HCT116 (cell line): ENCODE measurements at regions not wholly inside any gene's neighbourhood (a gene's known extent, or its start where the extent isn't known, plus 50 kb on each side); places are given as distances from the start of the nearest gene placed in this dataset.

Experiments used
- ATAC-seq: fragments of 200-7000 bp; cut with Tn5 transposase; 2 replicates; pipeline ENCODE4 v1.9.1; 2020; ENCODE audit warnings: mild to moderate bottlenecking, moderate library complexity
- BruUV-seq: library from RNA; stranded (reverse); fragments of 400-500 nt; replicated peaks from 2 replicates; lab custom pipeline; 2021; lab: Mats Ljungman, UMichigan
- CTCF ChIA-PET: fragments of 300-600 bp; sonication (Branson Sonifier 250); formaldehyde crosslinking; loops from one replicate; lab custom pipeline; 2021; ENCODE audit warnings: antibody characterized with exemption; lab: Charles Lee
- POLR2A ChIA-PET: fragments of 300-600, 350-600 bp; sonication (Branson Sonifier 250); formaldehyde crosslinking; loops from one replicate; lab custom pipeline; 2021; ENCODE audit warnings: antibody characterized with exemption; lab: Charles Lee
- RAD21 ChIA-PET, 2 experiments: fragments of 300-600 bp; sonication (Branson Sonifier 250); formaldehyde crosslinking; loops; one replicate each; lab custom pipeline; 2023; ENCODE audit warnings: low total read pairs in 2 of 2; ENCODE audit not compliant: uncharacterized antibody in 2 of 2, unreplicated experiment in 2 of 2, low non-redundant PET in 1 of 2; lab: Charles Lee
- DNase-seq: peaks from one replicate; pipeline ENCODE4 v3.0.0-alpha.2; 2010; ENCODE audit warnings: low read depth, low spot score
- H2AFZ ChIP-seq: fragments of 200-600 bp; shearing (Covaris generic), sonication (generic); 2 replicates; pipeline ENCODE4 v1.6.1; 2017; ENCODE audit warnings: low read depth, mixed run types, mixed read lengths, antibody characterized with exemption, low read length; ENCODE audit not compliant: poor library complexity, severe bottlenecking
- H3K27ac ChIP-seq: 2 replicates; pipeline ENCODE4 v1.5.1; 2012; ENCODE audit warnings: low read depth, low read length
- H3K27me3 ChIP-seq: fragments of 200-600 bp; sonication (generic); 2 replicates; pipeline ENCODE4 v1.6.1; 2016; ENCODE audit warnings: mixed run types, low read length, mixed read lengths; ENCODE audit not compliant: insufficient read depth
- H3K36me3 ChIP-seq, 2 experiments: fragments of 200-500 bp in 1 of 2; fragments of 200-600 bp in 1 of 2; sonication (Bioruptor generic) in 1 of 2; sonication (generic) in 1 of 2; 2 replicates each; pipeline versions ENCODE4 v1.5.1 to v1.6.1; 2014 to 2016; ENCODE audit warnings: low read length in 2 of 2, inconsistent platforms in 1 of 2, mixed read lengths in 1 of 2, mixed run types in 1 of 2; ENCODE audit not compliant: insufficient read depth in 2 of 2, control insufficient read depth in 1 of 2
- H3K4me1 ChIP-seq, 2 experiments: fragments of 200-600 bp in 1 of 2; sonication (generic) in 1 of 2; 2 replicates each; pipeline versions ENCODE4 v1.5.1 to v1.6.1; 2012 to 2017; ENCODE audit warnings: low read length in 2 of 2, inconsistent platforms in 1 of 2, mild to moderate bottlenecking in 1 of 2, mixed read lengths in 1 of 2, mixed run types in 1 of 2, moderate library complexity in 1 of 2; ENCODE audit not compliant: insufficient read depth in 2 of 2, control insufficient read depth in 1 of 2
- H3K4me2 ChIP-seq: fragments of 200-600 bp; sonication (generic); 2 replicates; pipeline ENCODE4 v1.6.1; 2017; ENCODE audit warnings: mixed run types, low read length, mixed read lengths
- H3K4me3 ChIP-seq, 2 experiments: fragments of 200-600 bp in 1 of 2; sonication (generic) in 1 of 2; replicated peaks in 1 of 2; 2 replicates each; pipeline ENCODE4 v1.5.1; 2011 to 2016; ENCODE audit warnings: low read length in 2 of 2, control low read depth in 1 of 2, low read depth in 1 of 2, mild to moderate bottlenecking in 1 of 2, mixed read lengths in 1 of 2, mixed run types in 1 of 2
- H3K79me2 ChIP-seq: fragments of 200-600 bp; sonication (generic); 2 replicates; pipeline ENCODE4 v1.6.1; 2017; ENCODE audit warnings: mild to moderate bottlenecking, mixed run types, low read length, moderate library complexity, mixed read lengths; ENCODE audit not compliant: insufficient read depth
- H3K9ac ChIP-seq: fragments of 200-600 bp; sonication (generic); 2 replicates; pipeline ENCODE4 v1.6.1; 2016; ENCODE audit warnings: low read length, mixed read lengths
- H3K9me2 ChIP-seq: fragments of 200-600 bp; sonication (generic), shearing (Covaris generic); 2 replicates; pipeline ENCODE4 v1.6.1; 2017; ENCODE audit warnings: mixed run types, mild to moderate bottlenecking, moderate library complexity; ENCODE audit not compliant: insufficient read depth
- H3K9me3 ChIP-seq, 2 experiments: fragments of 200-500 bp in 1 of 2; fragments of 200-600 bp in 1 of 2; sonication (Bioruptor generic) in 1 of 2; sonication (generic) in 1 of 2; 2 replicates each; pipeline ENCODE4 v1.6.1; 2014 to 2017; ENCODE audit warnings: low read length in 2 of 2, mixed read lengths in 2 of 2, inconsistent platforms in 1 of 2, low read depth in 1 of 2, mild to moderate bottlenecking in 1 of 2, mixed run types in 1 of 2, moderate library complexity in 1 of 2; ENCODE audit not compliant: control insufficient read depth in 1 of 2, insufficient read depth in 1 of 2
- H4K20me1 ChIP-seq: fragments of 200-600 bp; sonication (generic), shearing (Covaris generic); 2 replicates; pipeline ENCODE4 v1.6.1; 2017; ENCODE audit warnings: mixed run types, mild to moderate bottlenecking, moderate library complexity; ENCODE audit not compliant: insufficient read depth
- ATF3 ChIP-seq: IDR thresholded peaks from 2 replicates; pipeline ENCODE4 v1.6.1; 2012
- CBX3 ChIP-seq: IDR thresholded peaks from 2 replicates; pipeline ENCODE4 v1.6.1; 2012; ENCODE audit warnings: low read depth
- CEBPB ChIP-seq: IDR thresholded peaks from 2 replicates; pipeline ENCODE4 v1.6.1; 2012; ENCODE audit warnings: low read depth
- ELF1 ChIP-seq: IDR thresholded peaks from 2 replicates; pipeline ENCODE4 v1.6.1; 2012; ENCODE audit warnings: low read depth, borderline replicate concordance
- EZH2phosphoT487 ChIP-seq: fragments of 200-600 bp; IDR thresholded peaks from 2 replicates; pipeline ENCODE4 v1.6.1; 2018; ENCODE audit warnings: antibody characterized with exemption, borderline replicate concordance
- FOSL1 ChIP-seq: IDR thresholded peaks from 2 replicates; pipeline ENCODE4 v1.6.1; 2012; ENCODE audit warnings: low read depth
- JUND ChIP-seq: IDR thresholded peaks from 2 replicates; pipeline ENCODE4 v1.6.1; 2012
- POLR2A ChIP-seq: IDR thresholded peaks from 2 replicates; pipeline ENCODE4 v1.7.0; 2011; ENCODE audit warnings: borderline replicate concordance; ENCODE audit not compliant: insufficient read depth, insufficient read length; ENCODE audit errors: extremely low read depth
- POLR2AphosphoS5 ChIP-seq: IDR thresholded peaks from 2 replicates; pipeline ENCODE4 v1.6.1; 2011; ENCODE audit warnings: mild to moderate bottlenecking, low read depth, low read length, moderate library complexity
- RAD21 ChIP-seq: IDR thresholded peaks from 2 replicates; pipeline ENCODE4 v1.6.1; 2012; ENCODE audit warnings: low read depth, mild to moderate bottlenecking
- REST ChIP-seq: IDR thresholded peaks from 2 replicates; pipeline ENCODE4 v1.6.1; 2012; ENCODE audit warnings: low read depth
- TCF7L2 ChIP-seq: IDR thresholded peaks from 2 replicates; pipeline ENCODE4 v1.7.0; 2011; ENCODE audit warnings: borderline replicate concordance, inconsistent platforms; ENCODE audit not compliant: insufficient read depth, insufficient read length; ENCODE audit errors: extremely low read depth
- ZBTB33 ChIP-seq: IDR thresholded peaks from 2 replicates; pipeline ENCODE4 v1.6.1; 2011; ENCODE audit warnings: mild to moderate bottlenecking, low read length, moderate library complexity; ENCODE audit not compliant: insufficient replicate concordance; ENCODE audit errors: extremely low read depth
- ZFX ChIP-seq: fragments of 450-650 bp; IDR thresholded peaks from 2 replicates; pipeline ENCODE4 v1.6.1; 2017
- ZNF274 ChIP-seq: fragments of 200-500 bp; sonication (Bioruptor generic); IDR thresholded peaks from 2 replicates; pipeline ENCODE4 v1.6.1; 2014; ENCODE audit warnings: mild to moderate bottlenecking, low read depth, low read length, inconsistent platforms
- intact Hi-C: fragments of 100-400 bp; cut with micrococcal nuclease; formaldehyde crosslinking; loops from 2 replicates; pipeline ENCODE4 v1.10.0; 2022

- H3K4me1 ChIP-seq, result peaks cover 85 to 99% of the 10 kb centered on the region in 2 experiments
- no TSS peak for BruUV-seq
- no peak overlapping the region for H2AFZ ChIP-seq
- peak overlapping the region; percentile 81 for H3K27ac ChIP-seq
- no peaks in the 10 kb centered on the region for H4K20me1 ChIP-seq
- CTCF ChIA-PET, result no interaction called here
- RAD21 ChIA-PET, result no interaction called here
- peak overlapping the region; percentile 51 for H3K9ac ChIP-seq
- intact Hi-C loops, result no loop called here
- peak overlapping the region in 1 of 2 experiments; percentile 42; a peak in 2 of 4 replicates for H3K4me3 ChIP-seq
- no peaks in the 10 kb centered on the region for H3K9me2 ChIP-seq
- no peaks in the 10 kb centered on the region for H3K36me3 ChIP-seq
- DNase-seq, result peak; percentile 82
- peak; percentile 97 for TF ChIP-seq TCF7L2
- TF ChIP-seq FOSL1, result no peak
- TF ChIP-seq, all 23 proteins: peak for 1
- POLR2A ChIA-PET, result no interaction called here
- Histone ChIP-seq H3K27me3 (no peaks in the 10 kb centered on the region), H3K79me2 (peaks cover 14% of the 10 kb centered on the region), H3K4me2 (peak overlapping the region; percentile 73), H3K9me3 (no peaks in the 10 kb centered on the region)
- ATAC-seq, result peak; percentile 19
Observed at GRCh38 chr4:186825069-186825468, 101.4 kb upstream of the FAT1 start.

- ChIA-PET RAD21 (no interaction called here), CTCF (no interaction called here), POLR2A (no interaction called here)
- BruUV-seq, result no TSS peak
- peak overlapping the region; percentile 53 for H3K9ac ChIP-seq
- intact Hi-C loops, result no loop called here
- peak overlapping the region in 1 of 2 experiments; percentile 43; a peak in 2 of 4 replicates for H3K4me3 ChIP-seq
- H3K79me2 ChIP-seq, result peaks cover 14% of the 10 kb centered on the region
- H3K9me3 ChIP-seq, result no peaks in the 10 kb centered on the region
- TF ChIP-seq ELF1 (no peak), ATF3 (no peak), ZBTB33 (no peak), ZFX (no peak), POLR2AphosphoS5 (no peak), EZH2phosphoT487 (no peak), CEBPB (no peak), JUND (no peak), ZNF274 (no peak), POLR2A (no peak), TCF7L2 (no peak), REST (no peak), RAD21 (no peak), CBX3 (no peak)
- DNase-seq (no peak), ATAC-seq (no peak)
- no peaks in the 10 kb centered on the region for H3K36me3 ChIP-seq
- H4K20me1 ChIP-seq, result no peaks in the 10 kb centered on the region
- H3K4me2 ChIP-seq, result peak overlapping the region; percentile 73
- H3K27me3 ChIP-seq, result no peaks in the 10 kb centered on the region
- H2AFZ ChIP-seq, result no peak overlapping the region
- peaks cover 89 to 99% of the 10 kb centered on the region in 2 experiments for H3K4me1 ChIP-seq
- peak overlapping the region; percentile 81 for H3K27ac ChIP-seq
- H3K9me2 ChIP-seq, result no peaks in the 10 kb centered on the region
Observed at GRCh38 chr4:186826006-186826405, 102.3 kb upstream of the FAT1 start.
